HG02759 (cell line): ENCODE measurements at regions not wholly inside any gene's neighbourhood (a gene's known extent, or its start where the extent isn't known, plus 50 kb on each side); places are given as distances from the start of the nearest gene placed in this dataset.
"Not testable (repeated sequence)": the region's sequence is repeated elsewhere in the genome, so short reads cannot be mapped to it uniquely, and the experiment has no call there.

Experiments
- ATAC-seq: cut with Tn5 transposase; IDR thresholded peaks from one replicate; pipeline ENCODE4 v1.9.1; 2021; ENCODE audit warnings: mild to moderate bottlenecking, moderate library complexity; ENCODE audit not compliant: unreplicated experiment

- no peak for ATAC-seq
Measured at GRCh38 chr1:177648138-177648537, 321.7 kb downstream of the SEC16B start.

GRCh38 chr1:177646757-177647730, 322.8 kb downstream of the SEC16B start:
- peak; percentile 51 for ATAC-seq

- no peak for ATAC-seq
Measured at GRCh38 chr1:177645491-177646190, 324.2 kb downstream of the SEC16B start.

GRCh38 chr1:177640687-177641086, 329.2 kb downstream of the SEC16B start:
- ATAC-seq, result no peak

- ATAC-seq, result not testable (repeated sequence)
Measured at GRCh38 chr1:177634151-177634550, 335.7 kb downstream of the SEC16B start.

- ATAC-seq, result no peak
Measured at GRCh38 chr1:177632923-177633615, 336.8 kb downstream of the SEC16B start.

GRCh38 chr1:177631770-177632169, 338.1 kb downstream of the SEC16B start:
- ATAC-seq, result no peak

- no peak for ATAC-seq
Measured at GRCh38 chr1:177629526-177629925, 340.3 kb downstream of the SEC16B start.

- no peak for ATAC-seq
Measured at GRCh38 chr1:177627148-177627910, 342.5 kb downstream of the SEC16B start.

GRCh38 chr1:177620636-177621190, 349.1 kb downstream of the SEC16B start:
- no peak for ATAC-seq

- no peak for ATAC-seq
Measured at GRCh38 chr1:177615251-177615650, 354.6 kb downstream of the SEC16B start.

- no peak for ATAC-seq
Measured at GRCh38 chr1:177611402-177611801, 358.5 kb downstream of the SEC16B start.

GRCh38 chr1:177609953-177610352, 359.9 kb downstream of the SEC16B start:
- ATAC-seq, result no peak

GRCh38 chr1:177600936-177601335, 368.9 kb downstream of the SEC16B start:
- ATAC-seq, result no peak

- no peak for ATAC-seq
Measured at GRCh38 chr1:177600321-177600720, 369.5 kb downstream of the SEC16B start.

- no peak for ATAC-seq
Measured at GRCh38 chr1:177597393-177597792, 372.5 kb downstream of the SEC16B start.

- ATAC-seq, result no peak
Measured at GRCh38 chr1:177596485-177596884, 373.4 kb downstream of the SEC16B start.

GRCh38 chr1:177593105-177593504, 376.8 kb downstream of the SEC16B start:
- ATAC-seq, result no peak

GRCh38 chr1:177592624-177593023, 377.2 kb downstream of the SEC16B start:
- no peak for ATAC-seq

- ATAC-seq, result no peak
Measured at GRCh38 chr1:177591155-177591554, 378.7 kb downstream of the SEC16B start.
